ENCODE measurements at regions not wholly inside any gene's neighbourhood (a gene's known extent, or its start where the extent isn't known, plus 50 kb on each side); places are given as distances from the start of the nearest gene placed in this dataset.

DNA sequence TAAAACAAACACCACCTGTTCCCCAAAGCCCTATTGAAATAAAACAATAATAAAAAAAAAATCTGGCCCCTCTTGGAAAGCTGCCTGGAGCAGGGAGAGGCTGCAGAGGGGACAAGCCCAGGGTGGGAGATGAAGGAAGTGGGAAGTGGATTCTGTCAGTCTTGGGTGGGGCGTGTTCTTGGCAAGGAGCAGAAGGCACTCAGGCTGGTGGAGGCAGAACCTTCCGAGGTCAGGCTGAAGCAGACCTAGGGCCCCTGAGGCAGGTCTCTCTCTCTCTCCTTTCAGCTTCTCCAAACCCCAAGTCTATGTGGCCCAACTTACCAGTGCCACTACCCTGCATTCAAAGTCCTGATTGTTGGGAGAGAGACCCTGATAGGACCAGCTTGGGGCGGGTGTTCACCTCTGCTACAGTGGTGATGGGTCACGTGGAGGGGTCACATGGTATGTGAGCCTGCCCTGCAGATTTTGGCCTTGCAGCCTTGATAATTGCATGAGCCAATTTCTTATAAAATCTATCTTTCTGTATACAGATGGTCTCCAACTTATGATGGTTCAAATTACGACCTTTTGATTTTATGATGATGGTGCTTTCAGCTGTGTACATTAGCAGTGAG lies 145.4 kb upstream of the C1orf174 start:
- DNase-seq (ENCODE audit: low spot score), result no peak

DNA sequence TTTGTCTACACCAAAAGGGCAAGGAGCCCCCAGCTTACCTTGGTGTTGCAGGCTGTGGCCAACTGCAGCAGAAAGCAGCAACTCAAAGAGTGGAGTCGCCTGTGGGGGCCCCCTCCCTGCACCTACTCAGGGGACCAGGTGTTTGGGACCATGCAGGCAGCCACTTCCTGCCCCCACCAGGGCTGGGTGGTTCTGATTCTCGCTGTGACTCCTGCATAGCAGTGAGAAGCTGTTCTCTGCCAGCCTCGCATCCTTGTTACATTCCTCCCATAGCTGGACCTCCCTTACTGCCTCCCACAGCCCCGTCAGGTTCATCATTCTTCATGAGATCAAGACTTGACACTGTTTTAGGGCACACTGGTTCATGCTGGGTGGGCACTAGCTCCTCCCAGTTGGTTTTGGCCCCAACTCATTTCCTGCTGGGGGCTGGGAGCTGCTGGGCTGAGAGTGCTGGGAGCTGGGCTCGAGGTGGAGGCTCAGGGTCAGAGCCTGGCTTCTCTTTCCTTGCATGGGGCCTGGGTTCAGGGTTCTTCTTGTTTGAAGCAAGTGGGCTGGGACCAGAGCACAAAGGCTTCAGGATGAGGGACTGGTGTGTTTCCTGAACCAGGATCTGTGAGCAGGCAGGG lies 146.9 kb upstream of the C1orf174 start:
- DNase-seq (ENCODE audit: low spot score), result no peak

DNA sequence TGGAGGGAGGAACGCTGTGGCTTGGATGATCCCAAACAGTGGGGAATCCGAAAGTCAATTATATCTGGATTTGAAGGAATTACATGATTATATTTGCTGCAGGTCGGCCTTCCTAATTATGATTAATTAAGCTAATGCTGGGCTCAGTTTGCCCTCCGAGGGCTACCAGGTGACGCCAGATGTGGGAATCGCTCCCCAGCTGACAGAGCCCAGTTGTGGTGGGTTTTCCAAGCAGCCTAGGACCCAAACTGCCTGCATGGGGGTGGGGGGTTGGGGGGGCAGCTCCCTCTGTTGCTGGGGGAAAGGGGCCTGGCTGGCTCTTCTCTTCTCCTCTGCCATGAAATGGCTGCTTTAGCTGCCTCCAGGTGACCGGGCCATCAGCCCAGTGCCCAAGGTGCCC lies 147.6 kb upstream of the C1orf174 start:
- DNase-seq (ENCODE audit: low spot score), result no peak

DNA sequence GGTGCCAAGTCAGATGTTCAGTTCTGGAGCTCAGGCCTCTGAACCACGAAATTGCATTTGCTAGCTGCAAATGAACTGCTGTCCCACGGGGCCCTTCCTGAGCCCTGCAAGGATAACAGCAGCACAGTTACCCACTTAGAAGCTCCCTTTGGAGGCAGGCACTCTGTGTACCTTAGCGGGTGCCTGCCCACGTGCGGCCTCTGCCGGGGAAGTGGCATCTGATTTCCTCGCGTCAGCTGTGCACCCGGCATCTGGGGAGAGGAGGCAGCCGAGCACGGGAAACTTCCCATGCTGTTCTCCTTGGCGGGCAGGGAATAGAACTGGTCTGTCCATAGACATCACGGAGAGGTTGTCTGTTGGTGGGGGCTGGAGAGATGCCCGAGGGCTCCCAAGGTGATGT lies 148.0 kb upstream of the C1orf174 start:
- DNase-seq (ENCODE audit: low spot score), result no peak

DNA sequence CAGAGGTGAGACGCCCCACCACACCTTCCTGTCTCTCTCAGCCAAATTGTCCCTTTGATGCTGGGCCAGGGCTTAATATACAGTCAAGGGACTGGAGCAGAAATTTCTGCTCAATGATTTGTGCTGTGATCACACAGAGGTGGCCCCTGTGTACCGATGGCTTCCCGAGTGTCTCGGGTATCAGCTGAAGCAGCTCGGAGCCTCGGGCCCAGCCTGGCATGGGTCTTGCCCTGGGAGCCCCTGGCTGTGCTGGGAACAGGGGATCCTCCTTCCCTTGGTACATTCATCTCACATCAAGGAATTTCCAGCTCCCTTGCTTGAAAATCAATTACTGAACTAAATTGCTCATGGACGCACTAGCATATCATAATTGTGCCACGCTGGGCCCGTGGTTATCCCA lies 148.8 kb upstream of the C1orf174 start:
- no peak for DNase-seq (ENCODE audit: low spot score)

DNA sequence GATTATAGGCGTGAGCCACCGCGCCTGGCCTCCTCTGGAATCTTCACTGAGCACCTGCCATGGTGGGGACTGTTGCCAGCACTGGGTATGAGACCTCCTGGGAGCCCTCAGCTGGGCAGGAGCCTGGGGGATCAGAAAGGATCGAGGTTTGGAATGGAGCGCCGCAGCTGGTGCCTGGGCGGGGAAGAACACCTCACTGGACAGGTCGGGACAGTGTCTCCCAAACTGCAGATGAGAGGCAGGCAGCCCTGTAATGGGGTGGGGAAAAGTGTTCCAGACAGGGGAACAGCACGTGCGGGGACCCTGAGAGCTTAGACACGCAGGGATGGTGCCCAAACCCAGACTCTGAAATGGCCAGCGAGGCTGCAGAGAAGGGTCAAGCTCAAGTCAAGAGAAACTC lies 150.9 kb upstream of the C1orf174 start:
- no peak for DNase-seq (ENCODE audit: low spot score)

DNA sequence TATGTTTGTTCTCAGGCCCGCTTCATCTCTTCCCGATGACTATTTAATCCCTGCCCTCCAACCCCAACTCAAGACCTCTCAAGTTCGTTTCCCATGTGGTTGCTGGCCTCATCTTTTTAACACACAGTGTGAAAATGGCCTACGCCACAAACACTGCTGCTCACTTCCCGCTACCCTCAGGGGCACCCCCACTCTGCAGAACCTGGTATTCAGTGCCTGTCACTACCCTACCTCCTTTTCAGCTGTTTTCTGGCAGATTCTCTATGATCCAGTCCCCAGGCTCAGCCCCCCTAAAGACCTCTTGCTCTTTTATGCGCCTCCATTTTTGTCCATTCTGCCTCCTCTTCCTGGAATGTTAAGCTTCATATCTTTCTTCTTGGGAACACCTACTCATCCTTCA lies 152.6 kb upstream of the C1orf174 start:
- DNase-seq (ENCODE audit: low spot score), result no peak

DNA sequence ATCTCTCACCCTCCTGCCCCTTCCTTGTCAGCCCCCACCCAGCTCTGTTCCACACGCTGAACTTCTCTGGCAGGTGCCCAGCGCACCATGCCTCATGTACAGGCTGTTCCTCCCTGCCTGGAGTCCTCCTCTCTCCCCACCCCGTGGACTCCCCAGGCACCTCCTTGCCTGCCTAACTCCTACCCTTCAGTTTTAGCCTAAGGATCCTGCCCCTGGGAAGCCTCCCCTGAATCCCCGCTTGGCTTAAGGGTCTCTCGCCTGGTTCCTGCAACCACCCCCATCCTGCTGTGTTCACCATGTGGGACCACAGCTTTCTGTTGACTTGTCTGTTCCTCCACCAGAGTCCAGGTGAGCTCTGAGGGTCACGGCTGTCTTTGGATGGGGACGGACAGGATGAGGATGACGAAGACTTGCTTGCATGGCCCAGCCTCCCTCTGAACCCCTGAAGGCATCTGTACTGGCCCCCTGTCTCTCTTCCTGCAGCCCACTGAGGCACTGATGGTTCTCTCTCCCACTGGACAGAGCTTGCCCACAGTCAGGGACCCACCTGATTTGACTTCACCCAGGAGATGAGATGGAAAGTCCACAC lies 153.2 kb upstream of the C1orf174 start:
- DNase-seq (ENCODE audit: low spot score), result no peak

DNA sequence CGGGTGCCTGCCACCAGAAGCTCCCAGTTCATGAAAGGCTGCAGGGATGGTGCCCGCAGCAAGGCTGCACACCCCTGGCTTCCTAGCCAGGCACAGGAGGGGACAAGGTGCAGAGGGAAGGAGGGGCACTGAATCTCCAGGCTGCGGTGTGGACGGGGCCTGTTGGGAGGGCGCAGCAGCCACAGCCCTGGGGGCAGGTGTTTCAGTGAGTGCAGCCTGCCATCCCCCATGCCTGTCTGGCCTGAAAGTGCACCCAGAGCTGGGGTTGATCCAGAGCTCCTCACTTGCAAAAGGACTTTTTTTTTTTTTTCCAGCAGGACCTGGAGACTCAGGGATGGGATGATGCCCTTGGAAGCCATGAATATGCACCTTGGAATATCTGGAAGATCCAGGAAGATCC lies 153.7 kb upstream of the C1orf174 start:
- DNase-seq (ENCODE audit: low spot score), result no peak

DNA sequence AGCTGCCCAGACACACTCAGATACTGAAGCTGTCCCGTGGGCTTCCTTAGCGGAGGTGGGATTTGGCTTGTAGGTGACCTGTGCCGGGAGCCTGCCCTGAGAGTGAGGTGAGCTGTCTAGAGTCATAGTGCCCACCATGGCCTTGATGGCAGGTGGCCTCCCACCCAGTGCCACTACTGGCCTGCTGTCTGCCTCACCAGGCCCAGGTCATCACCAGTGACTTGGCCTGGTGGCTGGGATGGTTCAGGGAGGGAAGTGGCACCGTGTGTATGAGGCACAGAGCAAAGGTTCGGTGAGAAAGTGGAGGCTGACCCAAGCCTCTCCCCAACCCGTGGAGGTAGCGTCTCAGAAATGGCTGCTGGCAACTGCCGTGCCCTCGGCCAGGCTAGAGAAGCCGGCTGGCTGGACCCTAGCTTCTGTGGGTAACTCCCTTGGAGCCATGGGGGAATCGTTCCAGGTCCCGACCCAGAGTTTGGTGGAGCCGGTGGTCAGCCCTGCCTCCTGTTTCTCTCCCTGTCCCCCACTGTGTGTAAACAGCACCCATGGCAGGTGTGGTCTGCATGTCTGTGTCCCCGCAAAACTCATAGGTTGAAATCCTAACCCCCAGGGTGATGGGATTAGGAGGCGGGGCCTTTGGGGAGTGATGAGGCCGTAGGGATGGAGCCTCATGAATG lies 155.4 kb upstream of the C1orf174 start:
- DNase-seq (ENCODE audit: low spot score), result no peak

DNA sequence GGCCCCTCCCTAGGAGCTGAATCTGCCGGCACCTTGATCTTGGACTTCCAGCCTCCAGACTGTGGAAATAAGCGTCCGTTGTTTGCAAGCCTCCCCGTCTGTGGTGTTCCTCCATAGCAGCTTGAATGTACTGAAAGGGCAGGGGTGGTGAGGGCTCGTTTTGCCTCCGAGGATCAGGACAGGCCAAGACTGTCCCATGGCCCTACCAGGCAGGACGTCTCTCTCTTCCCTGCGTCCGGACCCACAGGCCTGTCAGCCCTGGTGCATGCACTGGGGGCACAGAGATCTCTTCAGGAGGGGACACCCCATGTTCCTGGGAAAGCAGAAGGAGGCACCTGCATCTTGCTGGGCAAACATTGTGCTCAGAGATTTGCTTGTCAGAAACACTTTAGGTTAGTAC lies 156.3 kb upstream of the C1orf174 start:
- no peak for DNase-seq (ENCODE audit: low spot score)

DNA sequence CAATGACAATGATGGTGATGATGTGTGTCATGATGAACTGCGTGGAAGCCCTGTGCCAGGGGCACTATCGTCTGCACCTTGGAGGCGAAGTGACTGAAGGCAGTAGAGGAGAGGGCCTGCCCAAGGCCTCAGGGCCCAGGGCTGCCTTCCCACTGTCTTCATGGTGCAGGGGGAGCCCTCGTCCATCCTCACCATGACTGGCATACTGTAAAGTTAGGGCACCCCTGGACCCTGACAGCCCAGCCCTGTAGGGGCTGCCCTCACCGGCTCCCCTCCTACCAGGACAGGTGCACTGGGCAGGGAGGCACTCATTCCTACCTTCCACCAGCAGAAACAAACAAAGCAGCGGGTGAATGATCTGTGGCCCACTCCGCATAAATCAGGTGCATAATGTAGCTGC lies 156.9 kb upstream of the C1orf174 start:
- no peak for DNase-seq (ENCODE audit: low spot score)

DNA sequence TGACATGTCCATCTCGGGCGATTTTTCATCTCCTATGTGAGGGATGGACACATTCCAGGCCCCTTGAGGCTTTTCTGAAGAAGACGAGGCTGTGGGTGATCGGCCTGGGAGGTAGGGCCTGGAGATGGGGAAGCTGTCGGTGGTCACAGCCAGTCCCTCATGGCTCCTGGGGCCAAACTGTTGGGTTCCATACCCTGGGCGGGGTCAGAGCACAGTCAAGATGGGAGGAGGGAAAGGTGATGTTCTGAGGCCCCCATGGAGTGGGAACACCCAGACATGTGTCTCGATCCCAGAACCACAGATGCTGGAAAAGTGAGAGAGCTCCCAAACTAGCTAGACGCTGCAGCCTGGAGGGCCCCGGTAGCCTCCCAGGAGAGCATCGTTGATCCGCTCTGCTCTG lies 157.5 kb upstream of the C1orf174 start:
- DNase-seq (ENCODE audit: low spot score), result no peak

DNA sequence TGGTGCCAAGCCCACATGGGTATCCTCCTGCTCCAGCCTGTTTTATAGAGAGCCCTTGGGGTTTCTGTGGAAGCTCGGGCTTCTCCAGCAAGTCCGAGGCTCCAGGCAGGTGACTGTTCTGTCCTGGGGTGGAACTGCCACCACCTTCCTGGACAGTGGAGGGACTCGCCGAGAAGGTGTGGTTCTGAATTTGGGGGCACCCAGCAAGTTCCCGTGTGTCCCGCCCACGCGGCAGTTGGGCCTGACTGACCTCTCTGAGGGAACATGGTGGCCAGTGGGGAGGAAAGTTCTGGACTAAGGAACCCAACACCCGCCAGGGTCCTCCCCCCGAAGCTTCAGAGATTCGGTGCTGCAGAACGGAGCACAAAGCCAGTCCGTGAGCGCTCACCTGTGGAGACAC lies 158.1 kb upstream of the C1orf174 start:
- DNase-seq (ENCODE audit: low spot score), result no peak

DNA sequence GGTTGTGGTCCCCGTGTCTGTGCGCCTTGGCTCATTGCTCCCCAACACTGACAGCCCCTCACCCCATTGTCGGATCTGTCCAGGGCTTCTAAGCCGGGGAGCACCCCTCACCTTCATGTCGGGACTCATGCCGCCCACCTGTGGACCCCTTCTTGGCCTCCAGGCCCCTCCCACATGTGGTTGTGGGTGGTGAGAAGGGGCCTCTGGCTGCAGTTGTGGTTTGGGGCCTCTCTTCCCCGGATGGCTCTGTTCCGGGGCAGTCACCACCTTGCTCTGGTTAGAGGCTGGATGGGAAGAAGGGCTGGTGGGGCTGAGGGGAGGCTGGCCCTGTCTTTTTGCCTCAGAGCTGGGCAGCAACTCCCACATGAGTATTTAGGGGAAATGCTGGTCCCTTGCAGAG lies 158.6 kb upstream of the C1orf174 start:
- DNase-seq (ENCODE audit: low spot score), result no peak

DNA sequence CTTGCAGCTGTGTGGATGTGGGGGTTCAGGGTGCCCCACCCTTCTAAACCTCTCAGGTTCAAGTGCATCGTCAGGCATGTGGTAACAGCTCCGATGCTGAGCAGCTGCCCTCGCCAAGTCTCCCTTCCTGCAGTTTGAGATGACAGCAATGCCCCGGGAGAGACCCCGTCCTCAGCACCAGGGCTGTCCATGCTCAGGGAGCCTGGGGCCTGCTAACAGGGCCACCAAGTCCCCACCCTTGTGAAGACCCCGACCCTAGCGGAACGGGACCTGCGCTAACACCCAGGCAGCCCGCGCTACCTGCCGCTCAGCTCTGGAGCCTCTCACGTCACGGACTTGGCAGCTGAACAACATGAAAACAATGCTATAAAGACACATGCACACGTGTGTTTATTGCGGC lies 159.2 kb upstream of the C1orf174 start:
- DNase-seq (ENCODE audit: low spot score), result no peak

DNA sequence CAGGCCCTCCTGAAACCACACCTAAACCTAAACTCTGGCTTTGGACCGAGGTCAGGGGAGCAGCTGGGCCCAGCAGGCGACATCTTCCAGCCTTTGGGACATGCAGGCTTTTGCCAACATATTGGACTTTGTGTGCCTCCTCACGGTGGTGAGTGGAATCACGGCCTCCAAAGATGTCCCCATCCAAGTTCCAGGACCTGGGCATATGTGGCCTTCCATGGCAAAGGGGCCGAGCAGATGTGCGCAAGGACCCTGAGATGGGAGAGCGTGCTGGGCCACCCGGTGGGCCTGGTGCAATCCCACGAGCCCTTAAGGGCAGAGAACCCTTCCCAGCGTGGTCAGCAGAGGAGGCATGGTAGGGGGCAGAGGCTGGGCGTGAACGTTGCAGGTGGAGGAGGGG lies 160.8 kb upstream of the C1orf174 start:
- DNase-seq (ENCODE audit: low spot score), result no peak

DNA sequence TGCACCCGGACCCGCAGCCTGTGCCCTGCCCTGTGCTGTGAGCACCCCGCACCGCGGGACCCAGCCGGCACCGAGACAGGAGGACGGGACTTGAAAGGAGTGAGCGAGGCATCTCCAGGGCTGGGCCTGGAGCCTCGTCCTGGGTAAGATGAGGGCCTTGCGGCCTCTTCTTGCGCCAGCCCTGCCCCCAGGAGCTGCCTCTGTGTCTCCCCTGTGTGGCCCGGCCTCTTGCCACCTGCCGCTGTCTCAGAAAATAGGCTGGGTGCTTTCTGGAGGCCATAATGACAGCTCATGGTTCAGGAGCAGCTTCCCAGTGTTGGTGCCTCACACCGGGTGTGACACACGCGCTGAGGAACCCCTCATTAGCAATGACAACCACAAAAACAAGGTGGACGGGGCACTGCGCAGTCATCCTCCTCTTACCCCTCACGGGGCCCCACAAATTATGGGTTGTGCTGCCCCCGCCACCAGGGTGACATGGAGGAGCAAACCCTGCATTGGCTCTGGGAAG lies 161.5 kb upstream of the C1orf174 start:
- DNase-seq (ENCODE audit: low spot score), result no peak

DNA sequence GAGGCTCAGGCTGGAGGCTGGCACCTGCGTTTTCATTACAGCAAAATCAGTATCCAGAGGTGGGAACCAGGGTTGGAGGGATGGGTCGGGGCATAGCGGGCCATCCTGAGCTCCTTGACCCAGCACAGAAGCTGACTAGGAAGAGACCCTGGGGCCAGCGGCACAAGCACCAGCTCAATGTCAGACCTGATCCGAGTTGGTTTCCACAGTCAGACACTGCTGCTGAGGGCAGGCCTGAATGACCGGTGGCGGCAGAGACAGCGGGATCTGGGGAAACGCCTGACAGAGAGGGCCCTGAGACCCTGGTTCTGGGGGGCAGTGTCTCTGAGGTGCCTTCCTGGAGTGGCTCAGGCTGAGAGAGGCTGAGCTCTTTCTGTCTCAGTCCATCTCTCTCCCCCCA lies 162.0 kb upstream of the C1orf174 start:
- DNase-seq (ENCODE audit: low spot score), result no peak

DNA sequence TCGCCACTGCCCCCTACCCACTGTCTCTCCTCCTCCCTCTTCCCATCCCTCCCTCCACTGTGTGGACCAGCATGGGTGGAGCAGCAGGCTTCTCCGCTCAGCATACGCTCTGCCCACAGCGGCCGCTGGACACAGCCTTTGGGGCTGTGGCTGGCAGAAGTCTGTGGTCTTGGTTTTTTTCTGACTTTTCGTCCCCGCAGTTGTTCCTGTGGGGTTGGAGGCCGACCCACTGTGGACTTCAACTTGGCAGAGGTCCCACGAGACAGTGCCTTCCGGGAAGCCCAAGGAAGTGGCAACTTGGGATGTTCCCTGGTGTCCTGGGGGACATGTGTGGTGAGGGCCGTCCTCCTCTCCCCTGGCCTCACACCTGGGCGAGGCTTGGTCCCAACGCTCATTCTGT lies 162.5 kb upstream of the C1orf174 start:
- no peak for DNase-seq (ENCODE audit: low spot score)

DNA sequence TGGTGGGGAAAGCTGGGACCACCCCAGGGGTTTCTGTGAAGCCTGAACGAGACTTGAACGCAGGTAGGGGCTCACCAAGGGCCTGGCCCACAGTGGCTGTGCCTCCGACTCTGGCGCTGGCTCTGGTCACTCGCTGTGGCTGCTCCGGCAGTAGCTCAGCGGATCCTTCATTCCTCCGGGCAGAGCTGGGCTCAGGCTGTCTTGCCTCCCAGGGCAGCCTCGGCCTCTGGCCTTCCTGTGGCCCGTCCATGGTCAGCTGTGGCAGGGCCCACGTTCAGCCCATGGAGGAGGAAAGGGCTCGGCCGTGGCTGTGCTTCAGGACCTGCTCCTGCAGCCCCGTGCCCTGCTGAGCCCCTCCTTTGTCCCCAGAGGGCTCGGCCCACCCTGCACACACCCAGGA lies 162.9 kb upstream of the C1orf174 start:
- DNase-seq (ENCODE audit: low spot score), result no peak

DNA sequence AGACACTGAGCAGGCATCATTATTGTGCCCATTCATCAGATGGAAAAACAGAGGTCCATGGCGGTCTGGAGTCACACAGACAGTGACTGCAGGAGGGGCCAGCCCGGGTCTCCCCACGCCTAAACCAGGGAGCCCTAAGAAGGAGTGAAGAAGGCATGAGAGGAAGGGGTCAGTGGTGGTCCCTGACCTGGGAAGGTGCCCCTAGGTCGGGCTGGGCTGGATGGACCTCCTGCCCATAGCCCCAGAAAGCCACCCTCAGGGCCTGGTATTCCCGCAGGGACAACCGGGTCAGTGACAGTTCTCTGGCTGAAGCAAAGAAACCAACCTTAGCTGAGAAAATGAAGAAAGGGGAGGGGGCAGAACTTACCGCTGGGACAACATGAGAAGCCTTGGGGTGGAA lies 163.4 kb upstream of the C1orf174 start:
- DNase-seq (ENCODE audit: low spot score), result no peak

DNA sequence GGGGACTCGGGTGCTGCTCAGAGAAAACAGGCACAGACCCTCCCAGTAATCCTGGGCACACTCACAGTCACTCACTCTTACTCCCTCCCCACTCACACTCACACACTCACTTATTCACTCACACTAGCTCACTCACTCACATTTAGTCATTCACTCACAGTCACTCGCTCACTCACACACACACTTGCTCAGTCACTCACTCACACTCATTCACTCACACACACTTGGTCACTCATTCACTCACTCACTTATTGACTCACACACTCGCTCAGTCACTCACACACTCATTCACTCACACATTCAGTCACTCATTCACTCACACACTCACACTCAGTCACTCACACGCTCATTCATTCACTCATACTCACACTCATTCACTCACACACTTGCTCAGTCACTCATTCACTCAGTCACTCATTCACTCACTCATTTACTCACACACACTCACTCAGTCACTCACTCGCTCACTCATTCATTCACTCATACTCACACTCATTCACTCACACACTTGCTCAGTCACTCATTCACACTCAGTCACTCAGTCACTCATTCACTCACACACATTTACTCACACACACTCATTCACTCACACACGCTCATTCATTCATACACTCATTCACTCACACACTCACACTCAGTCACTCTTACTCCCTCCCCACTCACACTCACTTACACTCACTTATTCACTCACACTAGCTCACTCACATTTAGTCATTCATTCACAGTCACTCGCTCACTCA lies 164.2 kb upstream of the C1orf174 start:
- no peak for DNase-seq (ENCODE audit: low spot score)

Data from HuH-7 (cell line).